Transverse colon (tissue), 4 donors: ENCODE measurements at regions not wholly inside any gene's neighbourhood (a gene's known extent, or its start where the extent isn't known, plus 50 kb on each side); places are given as distances from the start of the nearest gene placed in this dataset.

Source experiments
- DNase-seq: peaks from one replicate; pipeline ENCODE4 v3.0.0-alpha.2; 2019
- H3K27ac ChIP-seq, 4 donors: fragments of 200-600 bp; sonication (generic); 2 replicates each; pipeline ENCODE4 v1.5.1; 2016 to 2018; ENCODE audit warnings: inconsistent platforms in 4 of 4
- H3K27me3 ChIP-seq: fragments of 200-600 bp; sonication (generic); 2 replicates; pipeline ENCODE4 v1.5.1; 2017; ENCODE audit warnings: inconsistent platforms
- H3K36me3 ChIP-seq, 4 donors: fragments of 200-600 bp; sonication (generic); 2 replicates each; pipeline ENCODE4 v1.5.1; 2017 to 2019; ENCODE audit warnings: inconsistent platforms in 4 of 4
- H3K4me1 ChIP-seq, 4 donors: fragments of 200-600 bp; sonication (generic); 2 replicates each; pipeline ENCODE4 v1.5.1; 2017 to 2020; ENCODE audit warnings: inconsistent platforms in 4 of 4
- H3K4me3 ChIP-seq, 4 donors: fragments of 200-600 bp; sonication (generic); 1 replicate in 1 of 4; 2 replicates in 3 of 4; pipeline versions ENCODE4 v1.5.1 to v1.6.1; 2017 to 2019; ENCODE audit warnings: inconsistent platforms in 4 of 4
- H3K9me3 ChIP-seq, 2 donors: fragments of 200-600 bp; sonication (generic); 2 replicates each; pipeline ENCODE4 v1.5.1; 2017 to 2019; ENCODE audit warnings: inconsistent platforms in 2 of 2
- CTCF ChIP-seq, 5 experiments: fragments of 200-600 bp in 3 of 5; fragments of 450-650 bp in 2 of 5; sonication (generic) in 3 of 5; IDR thresholded peaks; 1 replicate in 2 of 5; 2 replicates in 3 of 5; pipeline ENCODE4 v1.5.1; 2016 to 2017; ENCODE audit warnings: antibody characterized with exemption in 5 of 5, inconsistent platforms in 3 of 5, mild to moderate bottlenecking in 2 of 5, moderate library complexity in 1 of 5
- EP300 ChIP-seq: sonication (generic); formaldehyde crosslinking; IDR thresholded peaks from one replicate; pipeline ENCODE4 v1.6.1; 2017; ENCODE audit warnings: antibody characterized with exemption, low read depth
- POLR2A ChIP-seq: fragments of 450-650 bp; IDR thresholded peaks from one replicate; pipeline ENCODE4 v1.6.1; 2016; ENCODE audit warnings: antibody characterized with exemption, mild to moderate bottlenecking, moderate library complexity
- POLR2AphosphoS5 ChIP-seq, 3 donors: sonication (generic); formaldehyde crosslinking; IDR thresholded peaks; one replicate each; pipeline ENCODE4 v1.6.1; 2016; ENCODE audit warnings: antibody characterized with exemption in 3 of 3
- WGBS, 2 donors: methylation state at CpG; one replicate each; pipeline ENCODE4 v1.1.5; 2018; ENCODE audit warnings: low coverage in 1 of 2; 5-methylcytosine and 5-hydroxymethylcytosine counted together
- in situ Hi-C, 4 donors: fragments of 200-750 bp; cut with MboI; loops; one replicate each; pipeline versions ENCODE4 v1.15.0 to v1.15.1; 2017; ENCODE audit warnings: low sequenced_read_pairs in 3 of 4, low pct_ligation_motif_present in 1 of 4, low pct_unique_long_range_greater_than_20kb in 1 of 4
- intact Hi-C: fragments of 100-400 bp; cut with DNase I; formaldehyde crosslinking; loops from one replicate; pipeline ENCODE4 v1.15.1; 2023; ENCODE audit warnings: low total_unique reads

GRCh38 chr5:97412959-97413358 lies 229.9 kb upstream of the RIOK2 start:
- Histone ChIP-seq H3K36me3 (no peaks in the 10 kb centered on the region), H3K4me3 (no peak overlapping the region), H3K27ac (no peak overlapping the region), H3K9me3 (no peaks in the 10 kb centered on the region), H3K27me3 (no peaks in the 10 kb centered on the region), H3K4me1 (peaks cover 0 to 15% (median 5%) of the 10 kb centered on the region in 4 donors)
- no peak for DNase-seq
- intact Hi-C loops (no loop called here), in situ Hi-C loops (no loop called here)
- no peak for TF ChIP-seq EP300
- no peak for TF ChIP-seq POLR2AphosphoS5 (IDR thresholded peaks at IDR 0.05)
- no peak for TF ChIP-seq CTCF (IDR thresholded peaks at IDR 0.05)
- TF ChIP-seq POLR2A = no peak
- 70 to 86% methylated on average over 2 of the region's 2 CpGs for WGBS, 2 donors

- intact Hi-C loops (no loop called here), in situ Hi-C loops (no loop called here)
- Histone ChIP-seq H3K27ac (no peak overlapping the region), H3K36me3 (no peaks in the 10 kb centered on the region), H3K9me3 (no peaks in the 10 kb centered on the region), H3K4me3 (no peak overlapping the region), H3K27me3 (no peaks in the 10 kb centered on the region), H3K4me1 (peaks cover 0 to 15% (median 5%) of the 10 kb centered on the region in 4 donors)
- DNase-seq = no peak
- TF ChIP-seq POLR2AphosphoS5 (IDR thresholded peaks at IDR 0.05) (no peak), POLR2A (no peak), EP300 (no peak), CTCF (IDR thresholded peaks at IDR 0.05) (no peak)
Observed at GRCh38 chr5:97417986-97418385, 234.9 kb upstream of the RIOK2 start.

GRCh38 chr5:97418462-97418861 lies 235.4 kb upstream of the RIOK2 start:
- Histone ChIP-seq H3K4me1 (peaks cover 0 to 15% (median 5%) of the 10 kb centered on the region in 4 donors), H3K27ac (no peak overlapping the region), H3K4me3 (no peak overlapping the region), H3K9me3 (no peaks in the 10 kb centered on the region), H3K27me3 (no peaks in the 10 kb centered on the region), H3K36me3 (no peaks in the 10 kb centered on the region)
- no peak for DNase-seq
- intact Hi-C loops (no loop called here), in situ Hi-C loops (no loop called here)
- 11 to 52% methylated on average over 1 of the region's 1 CpG for WGBS, 2 donors
- TF ChIP-seq POLR2AphosphoS5 (IDR thresholded peaks at IDR 0.05) (no peak), CTCF (IDR thresholded peaks at IDR 0.05) (no peak), POLR2A (no peak), EP300 (no peak)

GRCh38 chr5:97420646-97421045 lies 237.6 kb upstream of the RIOK2 start:
- DNase-seq = no peak
- intact Hi-C loops = no loop called here
- Histone ChIP-seq H3K4me3 (no peak overlapping the region), H3K36me3 (no peaks in the 10 kb centered on the region), H3K27ac (no peak overlapping the region), H3K27me3 (no peaks in the 10 kb centered on the region), H3K9me3 (no peaks in the 10 kb centered on the region), H3K4me1 (peaks cover 0 to 4% (median 0%) of the 10 kb centered on the region in 4 donors)
- 20 to 29% methylated on average over 1 of the region's 1 CpG for WGBS, 2 donors
- TF ChIP-seq EP300 (no peak), CTCF (IDR thresholded peaks at IDR 0.05) (no peak), POLR2A (no peak), POLR2AphosphoS5 (IDR thresholded peaks at IDR 0.05) (no peak)
- in situ Hi-C loops = no loop called here
